NT2/D1 (cell line): ENCODE measurements at regions not wholly inside any gene's neighbourhood (a gene's known extent, or its start where the extent isn't known, plus 50 kb on each side); places are given as distances from the start of the nearest gene placed in this dataset.

ENCODE experiments used
- SUZ12 ChIP-seq: IDR thresholded peaks from 2 replicates; pipeline ENCODE4 v1.6.1; 2011; ENCODE audit not compliant: insufficient read length, insufficient read depth; ENCODE audit errors: extremely low read depth
- YY1 ChIP-seq: IDR thresholded peaks from 2 replicates; pipeline ENCODE4 v1.6.1; 2011; ENCODE audit not compliant: insufficient read length, insufficient read depth
- ZNF274 ChIP-seq: IDR thresholded peaks from 2 replicates; pipeline ENCODE4 v1.6.1; 2011; ENCODE audit warnings: mild to moderate bottlenecking, low read depth, low read length

DNA sequence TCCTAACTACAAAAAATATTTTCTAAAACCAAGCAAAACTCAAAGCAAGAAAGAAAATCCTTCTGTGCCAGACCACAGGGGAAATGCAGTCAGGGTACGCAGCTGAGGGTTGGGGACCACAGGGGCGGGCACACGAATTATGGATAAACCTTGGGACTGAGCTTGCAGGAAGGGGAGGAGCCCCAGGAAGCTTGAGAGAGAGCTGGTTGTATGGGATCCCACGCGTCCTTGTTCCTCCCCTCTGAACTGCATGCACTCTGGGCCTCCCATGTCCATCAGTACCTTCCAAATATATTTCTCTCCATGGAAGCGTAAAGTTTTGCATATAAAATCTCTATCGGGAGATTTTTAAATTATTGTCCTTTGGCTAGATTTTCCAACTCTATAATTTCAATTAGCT, 673.4 kb downstream of the TBC1D22A start:
- TF ChIP-seq YY1 = no peak
- no peak for TF ChIP-seq SUZ12
- no peak for TF ChIP-seq ZNF274
